Osteocyte (in vitro differentiated cells): ENCODE measurements at regions not wholly inside any gene's neighbourhood (a gene's known extent, or its start where the extent isn't known, plus 50 kb on each side); places are given as distances from the start of the nearest gene placed in this dataset.
A peak's percentile ranks its signal among the peaks of the same experiment; 100 is the strongest.

Experiments
- DNase-seq: peaks from one replicate; pipeline ENCODE4 v3.0.0; 2021; ENCODE audit warnings: mixed read lengths; ENCODE audit not compliant: unreplicated experiment; ENCODE audit errors: extremely low spot score
- H3K27ac Mint-ChIP-seq: one replicate; pipeline ENCODE4 v1.8.0; 2021; ENCODE audit warnings: mild to moderate bottlenecking, mixed read lengths; ENCODE audit not compliant: unreplicated experiment
- H3K27me3 Mint-ChIP-seq: one replicate; pipeline ENCODE4 v1.8.0; 2021; ENCODE audit warnings: mixed read lengths; ENCODE audit not compliant: unreplicated experiment
- H3K36me3 Mint-ChIP-seq: one replicate; pipeline ENCODE4 v1.8.0; 2021; ENCODE audit warnings: mixed read lengths; ENCODE audit not compliant: unreplicated experiment
- H3K4me1 Mint-ChIP-seq: one replicate; pipeline ENCODE4 v1.8.0; 2021; ENCODE audit warnings: mixed read lengths; ENCODE audit not compliant: unreplicated experiment
- H3K4me3 Mint-ChIP-seq: one replicate; pipeline ENCODE4 v1.8.0; 2021; ENCODE audit warnings: mild to moderate bottlenecking, moderate library complexity, mixed read lengths; ENCODE audit not compliant: unreplicated experiment
- H3K9me3 Mint-ChIP-seq: one replicate; pipeline ENCODE4 v1.8.0; 2021; ENCODE audit warnings: mixed read lengths; ENCODE audit not compliant: unreplicated experiment
- TF ChIP-seq, protein P1 (sequence below): fragments of 200-600 bp; sonication (generic); IDR thresholded peaks from 2 replicates; pipeline ENCODE4 v1.5.0; 2021; ENCODE audit warnings: antibody characterized with exemption, mild to moderate bottlenecking, moderate library complexity

- no peak for DNase-seq
- peaks cover 1% of the 10 kb centered on the region for H3K36me3 Mint-ChIP-seq
- no peaks in the 10 kb centered on the region for H3K9me3 Mint-ChIP-seq
- H3K27me3 Mint-ChIP-seq = no peaks in the 10 kb centered on the region
- H3K4me3 Mint-ChIP-seq = no peak overlapping the region
- TF ChIP-seq, protein P1, sequence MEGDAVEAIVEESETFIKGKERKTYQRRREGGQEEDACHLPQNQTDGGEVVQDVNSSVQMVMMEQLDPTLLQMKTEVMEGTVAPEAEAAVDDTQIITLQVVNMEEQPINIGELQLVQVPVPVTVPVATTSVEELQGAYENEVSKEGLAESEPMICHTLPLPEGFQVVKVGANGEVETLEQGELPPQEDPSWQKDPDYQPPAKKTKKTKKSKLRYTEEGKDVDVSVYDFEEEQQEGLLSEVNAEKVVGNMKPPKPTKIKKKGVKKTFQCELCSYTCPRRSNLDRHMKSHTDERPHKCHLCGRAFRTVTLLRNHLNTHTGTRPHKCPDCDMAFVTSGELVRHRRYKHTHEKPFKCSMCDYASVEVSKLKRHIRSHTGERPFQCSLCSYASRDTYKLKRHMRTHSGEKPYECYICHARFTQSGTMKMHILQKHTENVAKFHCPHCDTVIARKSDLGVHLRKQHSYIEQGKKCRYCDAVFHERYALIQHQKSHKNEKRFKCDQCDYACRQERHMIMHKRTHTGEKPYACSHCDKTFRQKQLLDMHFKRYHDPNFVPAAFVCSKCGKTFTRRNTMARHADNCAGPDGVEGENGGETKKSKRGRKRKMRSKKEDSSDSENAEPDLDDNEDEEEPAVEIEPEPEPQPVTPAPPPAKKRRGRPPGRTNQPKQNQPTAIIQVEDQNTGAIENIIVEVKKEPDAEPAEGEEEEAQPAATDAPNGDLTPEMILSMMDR = no peak
- peak overlapping the region; percentile 58 for H3K27ac Mint-ChIP-seq
- peaks cover 62% of the 10 kb centered on the region for H3K4me1 Mint-ChIP-seq
Measured at GRCh38 chr2:217360781-217361482, 501.1 kb upstream of the TNP1 start.

GRCh38 chr2:217360111-217360510, 500.2 kb upstream of the TNP1 start:
- H3K27ac Mint-ChIP-seq = peak overlapping the region; percentile 58

GRCh38 chr2:217357886-217358620, 498.2 kb upstream of the TNP1 start:
- Mint-ChIP-seq H3K9me3 (no peaks in the 10 kb centered on the region), H3K36me3 (no peaks in the 10 kb centered on the region), H3K4me3 (no peak overlapping the region), H3K27ac (peak overlapping the region; percentile 80), H3K4me1 (peaks cover 75% of the 10 kb centered on the region), H3K27me3 (no peaks in the 10 kb centered on the region)
- TF ChIP-seq, protein P1 = no peak
- DNase-seq = no peak

More at GRCh38 chr2:217360111-217360510, 500.2 kb upstream of the TNP1 start:
- TF ChIP-seq, protein P1 = no peak
- DNase-seq = no peak
- peaks cover 70% of the 10 kb centered on the region for H3K4me1 Mint-ChIP-seq
- H3K27me3 Mint-ChIP-seq = no peaks in the 10 kb centered on the region
- no peak overlapping the region for H3K4me3 Mint-ChIP-seq
- peaks cover 1% of the 10 kb centered on the region for H3K36me3 Mint-ChIP-seq
- H3K9me3 Mint-ChIP-seq = no peaks in the 10 kb centered on the region

GRCh38 chr2:217356781-217357180, 496.9 kb upstream of the TNP1 start:
- H3K4me1 Mint-ChIP-seq = peaks cover 71% of the 10 kb centered on the region
- no peak overlapping the region for H3K4me3 Mint-ChIP-seq
- no peaks in the 10 kb centered on the region for H3K36me3 Mint-ChIP-seq
- TF ChIP-seq, protein P1 = no peak
- no peaks in the 10 kb centered on the region for H3K9me3 Mint-ChIP-seq
- peak overlapping the region; percentile 80 for H3K27ac Mint-ChIP-seq
- DNase-seq = no peak
- H3K27me3 Mint-ChIP-seq = no peaks in the 10 kb centered on the region

DNA sequence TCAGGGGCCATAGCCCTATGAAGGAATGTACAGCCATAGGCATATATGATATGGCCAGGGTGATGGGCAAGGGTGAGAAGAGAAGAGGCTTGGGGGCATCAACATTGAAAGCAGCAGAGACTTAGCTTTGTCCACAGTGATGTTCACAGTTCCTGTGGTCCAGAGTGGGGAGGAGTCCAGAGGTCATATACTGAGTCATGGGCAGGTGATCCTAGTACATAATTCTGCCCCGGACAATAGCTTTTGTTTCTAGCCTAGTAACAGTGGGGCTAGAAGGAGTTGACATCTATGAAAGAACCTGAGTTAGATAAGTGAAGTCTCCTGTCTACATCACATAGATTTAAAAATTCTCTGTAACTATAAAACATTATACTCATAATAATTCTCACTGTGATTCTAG, 496.3 kb upstream of the TNP1 start:
- Mint-ChIP-seq H3K4me1 (peaks cover 64% of the 10 kb centered on the region), H3K4me3 (no peak overlapping the region), H3K27me3 (no peaks in the 10 kb centered on the region), H3K36me3 (no peaks in the 10 kb centered on the region), H3K27ac (peak overlapping the region; percentile 80), H3K9me3 (no peaks in the 10 kb centered on the region)
- no peak for DNase-seq
- TF ChIP-seq, protein P1 = no peak
